ENCODE measurements at regions not wholly inside any gene's neighbourhood (a gene's known extent, or its start where the extent isn't known, plus 50 kb on each side); places are given as distances from the start of the nearest gene placed in this dataset.

DNA sequence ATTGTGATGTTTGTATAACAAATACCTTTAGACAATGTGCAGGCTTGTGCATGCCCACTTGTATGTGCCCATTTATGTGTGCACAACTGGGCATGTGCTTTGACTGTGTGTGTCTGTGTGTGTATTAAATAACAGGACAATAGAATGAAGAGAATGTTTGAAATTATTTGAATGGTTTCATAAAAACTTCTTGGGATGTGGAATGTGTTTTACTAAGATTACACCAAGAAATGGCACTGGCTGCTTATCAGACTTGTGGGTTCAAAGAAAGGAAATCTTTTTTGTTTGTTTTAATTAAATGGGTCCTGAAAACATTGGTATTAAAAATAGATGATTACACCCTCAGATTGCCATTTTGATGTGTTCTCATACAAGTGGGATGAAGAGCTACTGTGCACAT, 191.6 kb upstream of the CCN2 start:
- no peak overlapping the region for H2AFZ ChIP-seq (ENCODE audit: low read length)
- H3K36me3 ChIP-seq (ENCODE audit: insufficient read depth, low read length) = no peaks in the 10 kb centered on the region
- no peaks in the 10 kb centered on the region for H3K9me3 ChIP-seq (ENCODE audit: low read length)
- no peak overlapping the region for H3K27ac ChIP-seq (ENCODE audit: low read depth, low read length, poor library complexity, severe bottlenecking)
- H3K9ac ChIP-seq (ENCODE audit: low read length) = no peak overlapping the region
- no peaks in the 10 kb centered on the region for H3K79me2 ChIP-seq (ENCODE audit: insufficient read depth, low read length)
- no peak overlapping the region for H3K4me2 ChIP-seq (ENCODE audit: low read length)
- H3K4me1 ChIP-seq (ENCODE audit: insufficient read depth, low read length, severe bottlenecking) = no peaks in the 10 kb centered on the region
- TF ChIP-seq, protein P1, sequence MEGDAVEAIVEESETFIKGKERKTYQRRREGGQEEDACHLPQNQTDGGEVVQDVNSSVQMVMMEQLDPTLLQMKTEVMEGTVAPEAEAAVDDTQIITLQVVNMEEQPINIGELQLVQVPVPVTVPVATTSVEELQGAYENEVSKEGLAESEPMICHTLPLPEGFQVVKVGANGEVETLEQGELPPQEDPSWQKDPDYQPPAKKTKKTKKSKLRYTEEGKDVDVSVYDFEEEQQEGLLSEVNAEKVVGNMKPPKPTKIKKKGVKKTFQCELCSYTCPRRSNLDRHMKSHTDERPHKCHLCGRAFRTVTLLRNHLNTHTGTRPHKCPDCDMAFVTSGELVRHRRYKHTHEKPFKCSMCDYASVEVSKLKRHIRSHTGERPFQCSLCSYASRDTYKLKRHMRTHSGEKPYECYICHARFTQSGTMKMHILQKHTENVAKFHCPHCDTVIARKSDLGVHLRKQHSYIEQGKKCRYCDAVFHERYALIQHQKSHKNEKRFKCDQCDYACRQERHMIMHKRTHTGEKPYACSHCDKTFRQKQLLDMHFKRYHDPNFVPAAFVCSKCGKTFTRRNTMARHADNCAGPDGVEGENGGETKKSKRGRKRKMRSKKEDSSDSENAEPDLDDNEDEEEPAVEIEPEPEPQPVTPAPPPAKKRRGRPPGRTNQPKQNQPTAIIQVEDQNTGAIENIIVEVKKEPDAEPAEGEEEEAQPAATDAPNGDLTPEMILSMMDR (IDR thresholded peaks at IDR 0.05; ENCODE audit: low read length) = no peak
- TF ChIP-seq EZH2 (IDR thresholded peaks at IDR 0.05; ENCODE audit: borderline replicate concordance, low read length) = no peak
- H3K27me3 ChIP-seq (ENCODE audit: insufficient read depth, low read length) = peaks cover 4% of the 10 kb centered on the region; the same call in 1 of the 2 replicates
- H3F3A ChIP-seq (ENCODE audit: insufficient read depth, low read length) = no peaks in the 10 kb centered on the region
- H3K4me3 ChIP-seq (ENCODE audit: low read depth, low read length, poor library complexity, severe bottlenecking) = no peak overlapping the region
- no peaks in the 10 kb centered on the region for H3K9me2 ChIP-seq (ENCODE audit: low read depth, low read length)
- H4K20me1 ChIP-seq (ENCODE audit: insufficient read depth, low read length) = no peaks in the 10 kb centered on the region

DNA sequence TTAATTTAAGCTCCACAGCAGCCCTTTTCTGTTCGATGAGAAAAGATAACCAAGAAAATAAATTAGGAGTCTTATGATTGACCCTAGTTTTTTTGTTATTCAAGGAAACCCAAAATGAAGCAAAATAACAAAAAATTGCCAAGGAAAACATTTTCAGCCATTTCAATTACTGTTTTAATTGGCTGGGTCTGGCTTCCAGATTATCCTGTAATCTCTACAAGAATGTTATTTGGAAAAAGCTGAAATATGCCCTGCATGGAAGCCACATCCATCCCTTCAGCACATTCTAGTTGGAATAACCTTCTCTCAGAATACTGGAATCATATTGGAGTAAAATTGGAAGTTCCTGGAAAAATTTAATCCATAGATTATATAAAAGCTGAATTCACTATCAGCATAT, 191.1 kb upstream of the CCN2 start:
- no peaks in the 10 kb centered on the region for H4K20me1 ChIP-seq (ENCODE audit: insufficient read depth, low read length)
- H3K9me2 ChIP-seq (ENCODE audit: low read depth, low read length) = no peaks in the 10 kb centered on the region
- H3K4me3 ChIP-seq (ENCODE audit: low read depth, low read length, poor library complexity, severe bottlenecking) = no peak overlapping the region
- H3K36me3 ChIP-seq (ENCODE audit: insufficient read depth, low read length) = no peaks in the 10 kb centered on the region
- no peak overlapping the region for H3K4me2 ChIP-seq (ENCODE audit: low read length)
- H3K9me3 ChIP-seq (ENCODE audit: low read length) = no peaks in the 10 kb centered on the region
- peaks cover 4% of the 10 kb centered on the region; the same call in 1 of the 2 replicates for H3K27me3 ChIP-seq (ENCODE audit: insufficient read depth, low read length)
- H3K79me2 ChIP-seq (ENCODE audit: insufficient read depth, low read length) = no peaks in the 10 kb centered on the region
- H3K4me1 ChIP-seq (ENCODE audit: insufficient read depth, low read length, severe bottlenecking) = no peaks in the 10 kb centered on the region
- no peaks in the 10 kb centered on the region for H3F3A ChIP-seq (ENCODE audit: insufficient read depth, low read length)
- no peak overlapping the region for H3K27ac ChIP-seq (ENCODE audit: low read depth, low read length, poor library complexity, severe bottlenecking)
- no peak overlapping the region for H2AFZ ChIP-seq (ENCODE audit: low read length)
- TF ChIP-seq, protein P1 (IDR thresholded peaks at IDR 0.05; ENCODE audit: low read length) = no peak
- TF ChIP-seq EZH2 (IDR thresholded peaks at IDR 0.05; ENCODE audit: borderline replicate concordance, low read length) = no peak
- no peak overlapping the region for H3K9ac ChIP-seq (ENCODE audit: low read length)

DNA sequence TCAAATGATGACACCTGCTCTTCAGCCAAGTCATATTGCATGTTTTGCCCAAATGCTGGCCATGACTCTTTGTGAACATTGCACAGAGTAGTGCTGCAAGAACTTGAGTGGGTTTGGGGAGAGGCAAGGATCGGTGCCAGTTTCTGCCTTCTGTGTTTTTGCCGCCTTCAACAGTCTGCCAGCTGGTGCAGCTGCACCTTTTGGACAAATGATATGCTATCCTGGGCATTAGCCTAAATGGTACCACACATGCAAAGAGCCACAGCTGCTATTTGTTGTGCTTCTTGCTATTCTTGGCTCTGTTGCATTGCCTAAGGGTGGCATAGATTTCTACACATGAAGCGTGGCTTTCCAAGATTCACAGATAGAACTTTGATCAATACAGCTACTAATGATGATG, 189.0 kb upstream of the CCN2 start:
- Histone ChIP-seq H3K4me1 (ENCODE audit: insufficient read depth, low read length, severe bottlenecking) (no peaks in the 10 kb centered on the region), H3F3A (ENCODE audit: insufficient read depth, low read length) (no peaks in the 10 kb centered on the region), H3K9me3 (ENCODE audit: low read length) (no peaks in the 10 kb centered on the region), H4K20me1 (ENCODE audit: insufficient read depth, low read length) (no peaks in the 10 kb centered on the region), H3K27ac (ENCODE audit: low read depth, low read length, poor library complexity, severe bottlenecking) (no peak overlapping the region), H3K9me2 (ENCODE audit: low read depth, low read length) (no peaks in the 10 kb centered on the region), H3K9ac (ENCODE audit: low read length) (no peak overlapping the region), H3K27me3 (ENCODE audit: insufficient read depth, low read length) (peaks cover 4% of the 10 kb centered on the region; the same call in 1 of the 2 replicates), H3K79me2 (ENCODE audit: insufficient read depth, low read length) (no peaks in the 10 kb centered on the region), H3K4me2 (ENCODE audit: low read length) (no peak overlapping the region), H3K4me3 (ENCODE audit: low read depth, low read length, poor library complexity, severe bottlenecking) (no peak overlapping the region), H3K36me3 (ENCODE audit: insufficient read depth, low read length) (no peaks in the 10 kb centered on the region), H2AFZ (ENCODE audit: low read length) (no peak overlapping the region)
- TF ChIP-seq, protein P1 (IDR thresholded peaks at IDR 0.05; ENCODE audit: low read length) = no peak
